Tibial artery (tissue), 4 donors: ENCODE measurements at regions not wholly inside any gene's neighbourhood (a gene's known extent, or its start where the extent isn't known, plus 50 kb on each side); places are given as distances from the start of the nearest gene placed in this dataset.
A peak's percentile ranks its signal among the peaks of the same experiment; 100 is the strongest.
"Not testable (repeated sequence)": the region's sequence is repeated elsewhere in the genome, so short reads cannot be mapped to it uniquely, and the experiment has no call there.

Experiments
- DNase-seq, 2 donors: peaks; one replicate each; pipeline ENCODE4 v3.0.0-alpha.2; 2019
- H3K27ac ChIP-seq, 2 donors: fragments of 200-600 bp; sonication (generic) in 1 of 2; 1 replicate in 1 of 2; 2 replicates in 1 of 2; pipeline ENCODE4 v1.5.1; 2018 to 2019; ENCODE audit warnings: mild to moderate bottlenecking in 1 of 2
- H3K27me3 ChIP-seq, 2 donors: fragments of 200-600 bp; sonication (generic) in 1 of 2; one replicate each; pipeline versions ENCODE4 v1.5.1 to v1.6.0; 2016 to 2019
- H3K36me3 ChIP-seq, 3 donors: fragments of 200-600 bp; sonication (generic) in 2 of 3; one replicate each; pipeline ENCODE4 v1.5.1; 2016 to 2019; ENCODE audit warnings: mild to moderate bottlenecking in 2 of 3
- H3K4me1 ChIP-seq, 4 donors: fragments of 200-600 bp; sonication (generic) in 2 of 4; 1 replicate in 3 of 4; 2 replicates in 1 of 4; pipeline ENCODE4 v1.5.1; 2016 to 2019
- H3K4me3 ChIP-seq, 2 donors: fragments of 200-600 bp; sonication (generic) in 1 of 2; 1 replicate in 1 of 2; 2 replicates in 1 of 2; pipeline ENCODE4 v1.5.1; 2018 to 2019; ENCODE audit warnings: mild to moderate bottlenecking in 2 of 2
- H3K9me3 ChIP-seq, 3 donors: fragments of 200-600 bp; sonication (generic) in 1 of 3; one replicate each; pipeline ENCODE4 v1.5.1; 2016 to 2019
- intact Hi-C: fragments of 100-400 bp; cut with DNase I; formaldehyde crosslinking; loops from one replicate; pipeline ENCODE4 v1.15.0; 2023; ENCODE audit warnings: low total_unique reads

DNA sequence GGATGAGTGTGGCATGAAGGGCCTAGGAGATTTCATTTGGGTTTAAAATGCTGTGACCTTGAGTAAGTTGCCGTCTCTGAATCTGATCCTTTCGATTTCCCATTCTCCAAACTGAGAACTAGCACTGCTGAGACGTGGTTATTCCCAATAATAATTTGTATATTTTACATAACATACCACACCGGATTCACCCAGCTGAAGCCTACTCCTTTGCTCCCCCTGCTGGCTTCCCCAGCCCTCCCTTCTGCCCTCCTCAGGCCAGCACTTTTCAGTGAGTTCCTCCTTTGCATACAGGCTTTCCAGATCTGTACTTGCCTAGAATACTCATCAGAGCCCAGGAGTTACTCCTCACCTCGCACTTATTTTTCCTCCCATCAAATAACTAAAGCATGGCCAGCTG lies 255.1 kb downstream of the OR4F29 start:
- H3K27me3 ChIP-seq, H3K9me3 ChIP-seq, H3K4me3 ChIP-seq, H3K27ac ChIP-seq, H3K36me3 ChIP-seq, H3K4me1 ChIP-seq, intact Hi-C loops, DNase-seq: not testable (repeated sequence)

DNA sequence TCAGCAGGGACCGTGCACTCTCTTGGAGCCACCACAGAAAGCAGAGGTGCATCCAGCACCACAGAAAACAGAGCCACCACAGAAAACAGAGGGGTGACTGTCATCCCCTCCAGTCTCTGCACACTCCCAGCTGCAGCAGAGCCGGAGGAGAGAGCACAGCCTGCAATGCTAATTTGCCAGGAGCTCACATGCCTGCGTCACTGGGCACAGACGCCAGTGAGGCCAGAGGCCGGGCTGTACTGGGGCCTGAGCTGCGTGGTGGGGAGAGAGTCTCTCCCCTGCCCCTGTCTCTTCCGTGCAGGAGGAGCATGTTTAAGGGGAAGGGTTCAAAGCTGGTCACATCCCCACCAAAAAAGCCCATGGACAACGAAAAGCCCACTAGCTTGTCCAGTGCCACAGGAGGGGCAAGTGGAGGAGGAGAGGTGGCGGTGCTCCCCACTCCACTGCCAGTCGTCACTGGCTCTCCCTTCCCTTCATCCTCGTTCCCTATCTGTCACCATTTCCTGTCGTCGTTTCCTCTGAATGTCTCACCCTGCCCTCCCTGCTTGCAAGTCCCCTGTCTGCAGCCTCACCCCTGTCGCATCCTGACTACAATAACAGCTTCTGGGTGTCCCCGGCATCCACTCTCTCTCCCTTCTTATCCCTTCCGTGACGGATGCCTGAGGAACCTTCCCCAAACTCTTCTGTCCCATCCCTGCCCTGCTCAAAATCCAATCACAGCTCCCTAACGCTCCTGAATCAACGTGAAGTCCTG lies 260.0 kb downstream of the OR4F29 start:
- H3K4me3 ChIP-seq, H3K27ac ChIP-seq, intact Hi-C loops, H3K27me3 ChIP-seq, H3K4me1 ChIP-seq, H3K9me3 ChIP-seq: not testable (repeated sequence)
- peaks cover 5 to 14% (median 6%) of the 10 kb centered on the region in 3 donors for H3K36me3 ChIP-seq
- DNase-seq = peak; percentile 20 to 53

DNA sequence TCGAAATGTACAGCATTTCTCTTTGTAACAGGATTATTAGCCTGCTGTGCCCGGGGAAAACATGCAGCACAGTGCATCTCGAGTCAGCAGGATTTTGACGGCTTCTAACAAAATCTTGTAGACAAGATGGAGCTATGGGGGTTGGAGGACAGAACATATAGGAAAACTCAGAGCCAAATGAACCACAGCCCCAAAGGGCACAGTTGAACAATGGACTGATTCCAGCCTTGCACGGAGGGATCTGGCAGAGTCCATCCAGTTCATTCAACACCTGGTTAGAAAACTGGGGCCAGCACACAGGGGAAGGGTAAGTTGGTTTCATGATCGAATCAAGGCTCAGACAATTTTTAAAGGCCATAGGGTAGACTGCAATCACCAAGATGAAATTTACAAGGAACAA lies 260.8 kb downstream of the OR4F29 start:
- intact Hi-C loops, H3K9me3 ChIP-seq, H3K4me1 ChIP-seq, H3K27ac ChIP-seq, H3K27me3 ChIP-seq, H3K4me3 ChIP-seq: not testable (repeated sequence)
- H3K36me3 ChIP-seq = peaks cover 5 to 19% (median 10%) of the 10 kb centered on the region in 3 donors
- DNase-seq = peak in 1 of 2 donors; percentile 17

GRCh38 chr1:189915-190314 lies 261.6 kb downstream of the OR4F29 start:
- H3K4me3 ChIP-seq, H3K27ac ChIP-seq, H3K4me1 ChIP-seq, H3K9me3 ChIP-seq, H3K27me3 ChIP-seq, intact Hi-C loops: not testable (repeated sequence)
- peak in 1 of 2 donors; percentile 60 for DNase-seq
- H3K36me3 ChIP-seq = peaks cover 5 to 19% (median 10%) of the 10 kb centered on the region in 3 donors

DNA sequence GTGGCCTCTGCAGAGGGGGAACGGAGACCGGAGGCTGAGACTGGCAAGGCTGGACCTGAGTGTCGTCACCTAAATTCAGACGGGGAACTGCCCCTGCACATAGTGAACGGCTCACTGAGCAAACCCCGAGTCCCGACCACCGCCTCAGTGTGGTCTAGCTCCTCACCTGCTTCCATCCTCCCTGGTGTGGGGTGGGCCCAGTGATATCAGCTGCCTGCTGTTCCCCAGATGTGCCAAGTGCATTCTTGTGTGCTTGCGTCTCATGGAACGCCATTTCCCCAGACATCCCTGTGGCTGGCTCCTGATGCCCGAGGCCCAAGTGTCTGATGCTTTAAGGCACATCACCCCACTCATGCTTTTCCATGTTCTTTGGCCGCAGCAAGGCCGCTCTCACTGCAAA lies 262.2 kb downstream of the OR4F29 start:
- intact Hi-C loops, H3K27ac ChIP-seq, H3K4me3 ChIP-seq, H3K4me1 ChIP-seq, H3K27me3 ChIP-seq, H3K9me3 ChIP-seq: not testable (repeated sequence)
- H3K36me3 ChIP-seq = peaks cover 5 to 19% (median 10%) of the 10 kb centered on the region in 3 donors
- DNase-seq = peak in 1 of 2 donors; percentile 34

DNA sequence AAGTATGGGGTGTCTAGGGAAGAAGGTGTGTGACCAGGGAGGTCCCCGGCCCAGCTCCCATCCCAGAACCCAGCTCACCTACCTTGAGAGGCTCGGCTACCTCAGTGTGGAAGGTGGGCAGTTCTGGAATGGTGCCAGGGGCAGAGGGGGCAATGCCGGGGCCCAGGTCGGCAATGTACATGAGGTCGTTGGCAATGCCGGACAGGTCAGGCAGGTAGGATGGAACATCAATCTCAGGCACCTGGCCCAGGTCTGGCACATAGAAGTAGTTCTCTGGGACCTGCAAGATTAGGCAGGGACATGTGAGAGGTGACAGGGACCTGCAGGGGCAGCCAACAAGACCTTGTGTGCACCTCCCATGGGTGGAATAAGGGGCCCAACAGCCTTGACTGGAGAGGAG lies 264.2 kb downstream of the OR4F29 start:
- H3K36me3 ChIP-seq = peaks cover 5 to 19% (median 10%) of the 10 kb centered on the region in 3 donors
- H3K9me3 ChIP-seq, intact Hi-C loops, H3K4me1 ChIP-seq, H3K4me3 ChIP-seq, H3K27ac ChIP-seq, H3K27me3 ChIP-seq: not testable (repeated sequence)
- DNase-seq = peak in 1 of 2 donors; percentile 15

DNA sequence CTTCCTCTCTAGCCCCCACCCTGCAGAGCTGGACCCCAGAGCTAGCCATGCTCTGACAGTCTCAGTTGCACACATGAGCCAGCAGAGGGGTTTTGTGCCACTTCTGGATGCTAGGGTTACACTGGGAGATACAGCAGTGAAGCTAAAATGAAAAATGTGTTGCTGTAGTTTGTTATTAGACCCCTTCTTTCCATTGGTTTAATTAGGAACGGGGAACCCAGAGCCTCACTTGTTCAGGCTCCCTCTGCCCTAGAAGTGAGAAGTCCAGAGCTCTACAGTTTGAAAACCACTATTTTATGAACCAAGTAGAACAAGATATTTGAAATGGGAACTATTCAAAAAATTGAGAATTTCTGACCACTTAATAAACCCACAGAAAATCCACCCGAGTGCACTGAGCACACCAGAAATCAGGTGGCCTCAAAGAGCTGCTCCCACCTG lies 264.8 kb downstream of the OR4F29 start:
- H3K4me1 ChIP-seq, H3K27me3 ChIP-seq, H3K27ac ChIP-seq, H3K4me3 ChIP-seq, intact Hi-C loops, H3K9me3 ChIP-seq: not testable (repeated sequence)
- DNase-seq = peak; percentile 18 to 53
- H3K36me3 ChIP-seq = peaks cover 5 to 19% (median 10%) of the 10 kb centered on the region in 3 donors

GRCh38 chr1:186223-186622 lies 265.3 kb downstream of the OR4F29 start:
- H3K4me3 ChIP-seq, H3K27me3 ChIP-seq, H3K4me1 ChIP-seq, H3K27ac ChIP-seq, H3K9me3 ChIP-seq, intact Hi-C loops: not testable (repeated sequence)
- DNase-seq = peak; percentile 19 to 57
- H3K36me3 ChIP-seq = peaks cover 5 to 17% (median 10%) of the 10 kb centered on the region in 3 donors

DNA sequence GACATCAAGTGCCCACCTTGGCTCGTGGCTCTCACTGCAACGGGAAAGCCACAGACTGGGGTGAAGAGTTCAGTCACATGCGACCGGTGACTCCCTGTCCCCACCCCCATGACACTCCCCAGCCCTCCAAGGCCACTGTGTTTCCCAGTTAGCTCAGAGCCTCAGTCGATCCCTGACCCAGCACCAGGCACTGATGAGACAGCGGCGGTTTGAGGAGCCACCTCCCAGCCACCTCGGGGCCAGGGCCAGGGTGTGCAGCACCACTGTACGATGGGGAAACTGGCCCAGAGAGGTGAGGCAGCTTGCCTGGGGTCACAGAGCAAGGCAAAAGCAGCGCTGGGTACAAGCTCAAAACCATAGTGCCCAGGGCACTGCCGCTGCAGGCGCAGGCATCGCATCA lies 266.0 kb downstream of the OR4F29 start:
- DNase-seq = peak; percentile 18 to 57
- intact Hi-C loops = not testable (repeated sequence)
- H3K36me3 ChIP-seq = peaks cover 5 to 11% (median 10%) of the 10 kb centered on the region in 3 donors

DNA sequence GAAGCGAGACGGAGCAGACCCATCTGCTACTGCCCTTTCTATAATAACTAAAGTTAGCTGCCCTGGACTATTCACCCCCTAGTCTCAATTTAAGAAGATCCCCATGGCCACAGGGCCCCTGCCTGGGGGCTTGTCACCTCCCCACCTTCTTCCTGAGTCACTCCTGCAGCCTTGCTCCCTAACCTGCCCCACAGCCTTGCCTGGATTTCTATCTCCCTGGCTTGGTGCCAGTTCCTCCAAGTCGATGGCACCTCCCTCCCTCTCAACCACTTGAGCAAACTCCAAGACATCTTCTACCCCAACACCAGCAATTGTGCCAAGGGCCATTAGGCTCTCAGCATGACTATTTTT lies 267.2 kb downstream of the OR4F29 start:
- peaks cover 5 to 11% (median 10%) of the 10 kb centered on the region in 3 donors for H3K36me3 ChIP-seq
- intact Hi-C loops, H3K9me3 ChIP-seq, H3K27me3 ChIP-seq, H3K27ac ChIP-seq, H3K4me3 ChIP-seq, H3K4me1 ChIP-seq: not testable (repeated sequence)
- peak; percentile 22 to 65 for DNase-seq

More for the DNA sequence above, 266.0 kb downstream of the OR4F29 start:
- H3K4me3 ChIP-seq, H3K27ac ChIP-seq, H3K27me3 ChIP-seq, H3K4me1 ChIP-seq, H3K9me3 ChIP-seq: not testable (repeated sequence)

DNA sequence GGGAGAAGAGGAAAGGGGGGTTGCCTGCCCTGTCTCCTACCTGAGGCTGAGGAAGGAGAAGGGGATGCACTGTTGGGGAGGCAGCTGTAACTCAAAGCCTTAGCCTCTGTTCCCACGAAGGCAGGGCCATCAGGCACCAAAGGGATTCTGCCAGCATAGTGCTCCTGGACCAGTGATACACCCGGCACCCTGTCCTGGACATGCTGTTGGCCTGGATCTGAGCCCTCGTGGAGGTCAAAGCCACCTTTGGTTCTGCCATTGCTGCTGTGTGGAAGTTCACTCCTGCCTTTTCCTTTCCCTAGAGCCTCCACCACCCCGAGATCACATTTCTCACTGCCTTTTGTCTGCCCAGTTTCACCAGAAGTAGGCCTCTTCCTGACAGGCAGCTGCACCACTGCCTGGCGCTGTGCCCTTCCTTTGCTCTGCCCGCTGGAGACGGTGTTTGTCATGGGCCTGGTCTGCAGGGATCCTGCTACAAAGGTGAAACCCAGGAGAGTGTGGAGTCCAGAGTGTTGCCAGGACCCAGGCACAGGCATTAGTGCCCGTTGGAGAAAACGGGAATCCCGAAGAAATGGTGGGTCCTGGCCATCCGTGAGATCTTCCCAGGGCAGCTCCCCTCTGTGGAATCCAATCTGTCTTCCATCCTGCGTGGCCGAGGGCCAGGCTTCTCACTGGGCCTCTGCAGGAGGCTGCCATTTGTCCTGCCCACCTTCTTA lies 267.7 kb downstream of the OR4F29 start:
- H3K9me3 ChIP-seq, intact Hi-C loops, H3K4me3 ChIP-seq, H3K4me1 ChIP-seq, H3K27me3 ChIP-seq, H3K27ac ChIP-seq: not testable (repeated sequence)
- H3K36me3 ChIP-seq = peaks cover 5 to 11% (median 10%) of the 10 kb centered on the region in 3 donors
- peak; percentile 23 to 65 for DNase-seq

- H3K4me1 ChIP-seq, intact Hi-C loops, H3K27me3 ChIP-seq, H3K9me3 ChIP-seq, H3K4me3 ChIP-seq, H3K27ac ChIP-seq: not testable (repeated sequence)
- DNase-seq = peak; percentile 17 to 74
- H3K36me3 ChIP-seq = peaks cover 5 to 11% (median 10%) of the 10 kb centered on the region in 3 donors
Measured at GRCh38 chr1:183081-183480, 268.4 kb downstream of the OR4F29 start.

DNA sequence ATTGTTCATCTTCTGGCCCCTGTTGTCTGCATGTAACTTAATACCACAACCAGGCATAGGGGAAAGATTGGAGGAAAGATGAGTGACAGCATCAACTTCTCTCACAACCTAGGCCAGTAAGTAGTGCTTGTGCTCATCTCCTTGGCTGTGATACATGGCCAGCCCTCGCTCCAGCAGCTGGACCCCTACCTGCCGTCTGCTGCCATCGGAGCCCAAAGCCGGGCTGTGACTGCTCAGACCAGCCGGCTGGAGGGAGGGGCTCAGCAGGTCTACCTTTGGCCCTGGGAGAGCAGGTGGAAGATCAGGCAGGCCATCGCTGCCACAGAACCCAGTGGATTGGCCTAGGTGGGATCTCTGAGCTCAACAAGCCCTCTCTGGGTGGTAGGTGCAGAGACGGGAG lies 268.8 kb downstream of the OR4F29 start:
- peak; percentile 19 to 61 for DNase-seq

More for the DNA sequence above, 268.8 kb downstream of the OR4F29 start:
- H3K4me3 ChIP-seq, H3K4me1 ChIP-seq, H3K27ac ChIP-seq, H3K27me3 ChIP-seq, H3K9me3 ChIP-seq, intact Hi-C loops: not testable (repeated sequence)
- peaks cover 5 to 11% (median 10%) of the 10 kb centered on the region in 3 donors for H3K36me3 ChIP-seq
